ENCODE measurements at regions not wholly inside any gene's neighbourhood (a gene's known extent, or its start where the extent isn't known, plus 50 kb on each side); places are given as distances from the start of the nearest gene placed in this dataset.

GRCh38 chr6:105536961-105537360 lies 134.1 kb upstream of the PREP start:
- TF ChIP-seq POLR2A (IDR thresholded peaks at IDR 0.05; ENCODE audit: low read depth, low read length) (no peak), TAF1 (IDR thresholded peaks at IDR 0.05; ENCODE audit: borderline replicate concordance, low read depth, low read length) (no peak)

Data from GM12892 (cell line).